SK-N-SH (cell line): ENCODE measurements at regions not wholly inside any gene's neighbourhood (a gene's known extent, or its start where the extent isn't known, plus 50 kb on each side); places are given as distances from the start of the nearest gene placed in this dataset.

Experiments used
- EZH2phosphoT487 ChIP-seq: fragments of 200-600 bp; sonication (generic); IDR thresholded peaks from 2 replicates; pipeline ENCODE4 v1.6.1; 2017; ENCODE audit warnings: low read depth, mixed run types, mild to moderate bottlenecking, antibody characterized with exemption, moderate library complexity, borderline replicate concordance
- NRF1 ChIP-seq: IDR thresholded peaks from 2 replicates; pipeline ENCODE4 v1.6.1; 2012; ENCODE audit warnings: low read depth, mild to moderate bottlenecking, low read length
- RCOR1 ChIP-seq: fragments of 150-350 bp; IDR thresholded peaks from 2 replicates; pipeline ENCODE4 v1.6.1; 2017; ENCODE audit warnings: antibody characterized with exemption, low read length
- SIN3A ChIP-seq: IDR thresholded peaks from 2 replicates; pipeline ENCODE4 v1.6.1; 2012; ENCODE audit warnings: low read depth, mild to moderate bottlenecking, low read length, moderate library complexity, borderline replicate concordance
- TAF1 ChIP-seq: IDR thresholded peaks from 2 replicates; pipeline ENCODE4 v1.6.1; 2012; ENCODE audit warnings: low read depth, mild to moderate bottlenecking, low read length, moderate library complexity, borderline replicate concordance
- TF ChIP-seq, protein P1 (sequence below): IDR thresholded peaks from 2 replicates; pipeline ENCODE4 v1.4.0; 2012; ENCODE audit warnings: low read depth, borderline replicate concordance
- TF ChIP-seq, protein P2 (sequence below): fragments of 200-600 bp; sonication (generic); IDR thresholded peaks from 2 replicates; pipeline ENCODE4 v1.6.1; 2017; ENCODE audit warnings: antibody characterized with exemption, mild to moderate bottlenecking, moderate library complexity

DNA sequence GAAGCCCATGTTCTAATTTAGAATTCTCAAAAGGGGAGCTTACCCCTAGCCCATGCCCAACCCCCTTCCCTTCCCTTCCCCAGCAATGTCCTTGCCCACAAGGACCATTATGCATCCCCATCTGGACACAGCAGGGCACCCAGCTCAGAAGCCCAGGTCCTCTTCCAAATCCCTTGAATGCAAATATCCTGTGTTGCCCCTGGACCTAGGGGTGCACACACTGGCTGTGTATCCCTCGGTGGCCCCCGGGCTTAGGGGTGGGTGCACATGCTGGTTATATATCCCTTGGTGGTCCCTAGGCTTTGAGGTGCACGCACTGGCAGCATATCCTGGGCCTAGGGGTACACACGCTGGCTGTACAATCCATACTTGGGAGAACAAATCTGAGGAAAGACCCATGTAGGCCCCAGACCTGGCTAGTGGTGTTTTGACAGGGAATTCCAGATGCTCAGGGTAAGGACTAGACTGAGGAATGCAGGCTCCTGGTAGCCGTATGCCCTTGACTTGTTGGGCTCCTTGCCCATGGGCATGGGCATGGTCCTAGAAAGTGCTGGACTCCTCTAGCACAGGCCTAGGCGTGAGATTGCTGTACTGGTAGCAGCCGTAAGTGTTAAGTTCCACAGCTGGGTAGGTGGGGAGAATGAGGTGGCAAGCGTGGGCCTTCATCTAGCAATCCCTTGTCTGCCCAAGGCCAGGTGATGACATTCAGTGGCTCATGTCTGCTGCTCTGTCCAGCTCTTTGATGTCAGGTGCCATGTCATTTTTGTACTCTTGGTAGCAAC, 222.4 kb downstream of the OPA1 start:
- TF ChIP-seq SIN3A = no peak
- no peak for TF ChIP-seq RCOR1
- no peak for TF ChIP-seq EZH2phosphoT487
- TF ChIP-seq, protein P1, sequence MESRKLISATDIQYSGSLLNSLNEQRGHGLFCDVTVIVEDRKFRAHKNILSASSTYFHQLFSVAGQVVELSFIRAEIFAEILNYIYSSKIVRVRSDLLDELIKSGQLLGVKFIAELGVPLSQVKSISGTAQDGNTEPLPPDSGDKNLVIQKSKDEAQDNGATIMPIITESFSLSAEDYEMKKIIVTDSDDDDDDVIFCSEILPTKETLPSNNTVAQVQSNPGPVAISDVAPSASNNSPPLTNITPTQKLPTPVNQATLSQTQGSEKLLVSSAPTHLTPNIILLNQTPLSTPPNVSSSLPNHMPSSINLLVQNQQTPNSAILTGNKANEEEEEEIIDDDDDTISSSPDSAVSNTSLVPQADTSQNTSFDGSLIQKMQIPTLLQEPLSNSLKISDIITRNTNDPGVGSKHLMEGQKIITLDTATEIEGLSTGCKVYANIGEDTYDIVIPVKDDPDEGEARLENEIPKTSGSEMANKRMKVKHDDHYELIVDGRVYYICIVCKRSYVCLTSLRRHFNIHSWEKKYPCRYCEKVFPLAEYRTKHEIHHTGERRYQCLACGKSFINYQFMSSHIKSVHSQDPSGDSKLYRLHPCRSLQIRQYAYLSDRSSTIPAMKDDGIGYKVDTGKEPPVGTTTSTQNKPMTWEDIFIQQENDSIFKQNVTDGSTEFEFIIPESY = no peak
- TF ChIP-seq NRF1 = no peak
- no peak for TF ChIP-seq TAF1
- TF ChIP-seq, protein P2, sequence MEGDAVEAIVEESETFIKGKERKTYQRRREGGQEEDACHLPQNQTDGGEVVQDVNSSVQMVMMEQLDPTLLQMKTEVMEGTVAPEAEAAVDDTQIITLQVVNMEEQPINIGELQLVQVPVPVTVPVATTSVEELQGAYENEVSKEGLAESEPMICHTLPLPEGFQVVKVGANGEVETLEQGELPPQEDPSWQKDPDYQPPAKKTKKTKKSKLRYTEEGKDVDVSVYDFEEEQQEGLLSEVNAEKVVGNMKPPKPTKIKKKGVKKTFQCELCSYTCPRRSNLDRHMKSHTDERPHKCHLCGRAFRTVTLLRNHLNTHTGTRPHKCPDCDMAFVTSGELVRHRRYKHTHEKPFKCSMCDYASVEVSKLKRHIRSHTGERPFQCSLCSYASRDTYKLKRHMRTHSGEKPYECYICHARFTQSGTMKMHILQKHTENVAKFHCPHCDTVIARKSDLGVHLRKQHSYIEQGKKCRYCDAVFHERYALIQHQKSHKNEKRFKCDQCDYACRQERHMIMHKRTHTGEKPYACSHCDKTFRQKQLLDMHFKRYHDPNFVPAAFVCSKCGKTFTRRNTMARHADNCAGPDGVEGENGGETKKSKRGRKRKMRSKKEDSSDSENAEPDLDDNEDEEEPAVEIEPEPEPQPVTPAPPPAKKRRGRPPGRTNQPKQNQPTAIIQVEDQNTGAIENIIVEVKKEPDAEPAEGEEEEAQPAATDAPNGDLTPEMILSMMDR = no peak
